Stimulated activated CD4-positive, alpha-beta T cell treated with anti-CD3 and anti-CD28 coated beads, TNF-alpha, amount 100 ng/mL, for 24 hours (primary cell): ENCODE measurements at regions not wholly inside any gene's neighbourhood (a gene's known extent, or its start where the extent isn't known, plus 50 kb on each side); places are given as distances from the start of the nearest gene placed in this dataset.
"Not testable (repeated sequence)": the region's sequence is repeated elsewhere in the genome, so short reads cannot be mapped to it uniquely, and the experiment has no call there.

Source experiments
- DNase-seq, 3 experiments: peaks; one replicate each; pipeline ENCODE4 v3.0.0-alpha.2; 2020; ENCODE audit warnings: low read depth in 3 of 3

DNA sequence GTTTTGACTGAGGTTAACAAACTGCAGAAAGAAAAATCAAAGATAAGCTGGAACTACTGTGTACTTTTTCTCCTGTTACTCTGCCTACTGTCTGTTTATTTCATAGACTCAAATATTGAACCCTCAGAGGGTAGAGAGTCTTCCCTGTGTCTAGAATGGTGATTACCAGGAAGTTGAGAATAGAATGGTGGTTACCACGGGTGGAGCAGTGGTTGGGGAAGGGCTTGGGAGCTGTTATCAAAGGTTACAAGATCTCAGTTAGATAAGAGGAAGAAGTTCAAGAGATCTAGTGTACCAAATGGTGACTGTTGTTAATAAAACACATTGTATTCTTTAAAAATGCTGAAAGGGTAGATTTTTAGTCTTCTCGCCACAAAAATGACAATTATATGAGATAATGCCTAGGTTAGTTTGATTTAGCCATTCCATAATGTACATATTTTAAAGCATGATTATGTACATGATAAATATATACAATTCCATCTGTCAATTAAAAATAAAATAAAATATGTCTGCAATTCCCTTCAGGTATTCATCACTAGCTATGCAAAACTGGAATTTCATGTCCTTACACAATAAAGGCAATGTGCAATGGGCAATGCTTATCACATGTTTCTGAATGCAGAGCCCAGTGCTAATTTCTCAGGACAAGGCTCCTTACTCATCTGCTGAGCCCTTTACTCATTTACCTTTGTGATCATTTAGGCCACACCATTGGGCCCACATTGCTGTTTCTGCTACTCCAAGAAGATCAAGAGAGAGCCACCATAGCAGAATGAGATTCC lies 474.3 kb upstream of the CAMK1G start:
- DNase-seq, result no peak

DNA sequence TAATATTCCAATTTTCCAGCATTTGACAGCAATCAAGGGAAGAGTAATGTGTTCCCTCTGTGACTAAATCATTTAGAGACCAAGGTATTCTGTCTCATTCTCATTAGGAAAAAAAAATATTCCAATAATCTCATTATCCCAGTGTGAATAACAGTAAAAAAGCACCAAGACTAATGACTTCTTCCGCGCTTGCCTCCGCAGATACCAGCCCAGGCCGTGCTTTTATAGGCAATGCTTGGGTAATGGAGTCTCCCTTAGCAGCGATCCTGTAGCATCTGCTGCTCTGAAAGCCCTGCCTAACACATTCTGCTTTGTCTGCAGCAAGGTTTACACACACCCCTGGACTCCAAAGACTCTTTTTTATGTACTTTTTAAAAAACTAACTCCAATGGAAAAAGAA lies 470.0 kb upstream of the CAMK1G start:
- DNase-seq, result no peak

DNA sequence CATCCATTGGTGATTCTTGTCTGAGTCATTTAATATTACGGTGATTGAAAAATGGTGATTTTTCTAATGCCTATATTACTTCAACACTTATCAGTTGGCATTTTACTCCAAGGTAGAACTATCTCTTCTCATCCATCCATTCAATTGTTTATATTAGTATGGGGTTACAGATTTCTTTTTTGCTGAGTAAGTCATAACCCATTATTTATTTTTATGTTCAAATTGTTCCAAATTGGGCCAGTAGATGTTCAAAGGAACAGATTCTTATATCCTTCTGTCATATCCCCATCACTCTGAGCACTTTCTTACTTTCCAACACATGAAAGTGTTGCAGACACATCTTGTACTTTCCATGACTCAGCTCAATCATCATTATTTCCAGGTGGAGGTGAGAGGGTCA lies 466.8 kb upstream of the CAMK1G start:
- no peak for DNase-seq

DNA sequence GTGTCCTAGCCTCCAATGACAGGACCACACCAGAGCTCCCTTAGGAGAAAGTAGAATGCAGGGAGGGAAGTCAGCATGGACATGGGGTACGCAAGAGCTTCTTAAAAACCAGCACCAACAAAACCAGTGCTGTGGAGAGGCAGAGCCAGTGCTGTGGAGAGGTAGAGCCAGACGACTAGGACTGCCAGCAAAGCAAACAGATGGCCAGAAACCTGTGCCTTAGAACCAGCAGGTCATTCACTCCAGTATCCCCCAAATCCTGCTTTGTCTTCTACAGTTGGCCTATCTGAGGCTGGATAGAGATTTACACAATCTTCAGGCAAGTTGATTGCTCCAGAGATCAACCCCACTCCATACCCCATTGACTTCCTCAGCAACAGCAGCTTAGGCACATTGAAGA lies 459.9 kb upstream of the CAMK1G start:
- no peak for DNase-seq

DNA sequence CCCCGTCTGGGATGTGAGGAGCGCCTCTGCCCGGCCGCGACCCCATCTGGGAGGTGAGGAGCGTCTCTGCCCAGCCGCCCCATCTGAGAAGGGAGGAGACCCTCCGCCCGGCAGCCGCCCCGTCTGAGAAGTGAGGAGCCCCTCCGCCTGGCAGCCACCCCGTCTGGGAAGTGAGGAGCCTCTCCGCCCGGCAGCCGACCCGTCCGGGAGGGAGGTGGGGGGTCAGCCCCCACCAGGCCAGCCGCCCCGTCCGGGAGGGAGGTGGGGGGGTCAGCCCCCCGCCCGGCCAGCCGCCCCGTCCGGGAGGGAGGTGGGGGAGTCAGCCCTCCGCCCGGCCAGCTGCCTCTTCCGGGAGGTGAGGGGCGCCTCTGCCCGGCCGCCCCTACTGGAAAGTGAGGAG lies 454.4 kb upstream of the CAMK1G start:
- not testable (repeated sequence) for DNase-seq

DNA sequence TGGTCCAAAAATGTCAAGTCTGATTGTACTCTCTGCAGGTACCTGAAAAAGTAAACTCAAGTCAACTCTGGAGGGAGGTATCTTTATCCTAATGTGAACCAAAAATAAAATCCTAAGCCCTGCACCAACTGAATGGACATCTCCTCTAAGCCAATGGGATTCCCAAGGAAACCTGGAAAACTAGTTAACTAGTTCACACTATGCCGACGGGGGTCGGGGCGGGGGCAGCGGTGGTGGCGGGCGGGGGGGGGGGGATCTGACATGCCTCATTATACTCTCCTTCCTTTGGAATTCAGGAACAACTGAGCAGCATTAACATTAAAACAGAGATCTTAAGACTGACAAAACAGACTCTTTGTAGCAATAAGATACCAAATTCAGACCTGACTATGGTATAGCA lies 452.6 kb upstream of the CAMK1G start:
- no peak for DNase-seq

DNA sequence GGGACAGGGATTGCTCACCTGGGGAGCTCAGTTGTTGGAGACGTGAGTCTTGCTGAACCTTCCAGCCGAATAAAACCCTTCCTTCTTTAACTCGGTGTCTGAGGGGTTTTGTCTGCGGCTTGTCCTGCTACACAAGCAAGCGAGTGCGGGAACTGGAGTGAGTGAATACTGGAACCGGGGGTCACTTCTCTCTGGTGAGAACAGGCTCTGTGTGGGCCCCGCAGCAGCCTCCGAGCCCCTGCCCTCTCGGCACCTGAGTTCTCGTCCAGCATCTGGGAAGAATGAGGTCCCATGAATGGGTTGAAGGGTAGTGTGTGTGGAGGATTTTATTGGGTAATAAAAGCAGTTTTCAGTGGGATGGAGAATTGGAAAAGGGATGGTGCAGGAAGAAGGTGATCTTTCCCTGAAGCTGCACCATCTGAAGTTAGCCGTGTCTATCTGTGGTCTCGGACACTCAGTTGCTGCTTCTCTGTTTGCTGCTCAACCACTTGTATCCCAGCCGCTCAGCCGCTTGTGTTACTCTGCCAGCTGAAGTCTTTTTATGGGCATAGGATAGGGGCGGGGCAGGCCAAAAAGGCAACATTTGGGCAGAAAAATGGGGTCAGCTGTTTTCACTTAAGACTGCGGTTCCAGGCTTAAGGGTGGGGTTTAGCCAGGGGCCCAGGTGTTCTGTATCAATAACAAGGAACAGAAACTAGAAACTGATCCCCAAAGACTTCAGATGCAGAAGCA lies 450.6 kb upstream of the CAMK1G start:
- DNase-seq, result no peak

DNA sequence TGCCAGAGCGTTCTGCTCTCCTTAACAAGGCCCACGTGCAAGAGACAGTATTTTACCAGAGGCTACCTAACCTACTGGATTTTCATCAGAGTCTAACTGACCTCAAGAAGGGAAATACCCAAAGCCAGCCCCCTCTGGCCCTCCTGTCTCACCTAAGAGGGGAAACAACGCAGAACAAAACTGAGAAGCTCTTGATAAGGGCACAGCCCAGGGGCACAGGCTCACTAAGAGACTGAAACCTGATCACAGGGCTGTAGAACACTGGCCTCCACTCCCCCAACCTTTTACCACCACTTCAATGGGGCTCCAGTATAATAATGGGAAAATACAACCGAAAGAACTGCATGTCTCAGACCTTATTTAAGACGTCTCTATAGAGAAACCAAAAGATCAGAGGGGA lies 449.5 kb upstream of the CAMK1G start:
- no peak for DNase-seq

DNA sequence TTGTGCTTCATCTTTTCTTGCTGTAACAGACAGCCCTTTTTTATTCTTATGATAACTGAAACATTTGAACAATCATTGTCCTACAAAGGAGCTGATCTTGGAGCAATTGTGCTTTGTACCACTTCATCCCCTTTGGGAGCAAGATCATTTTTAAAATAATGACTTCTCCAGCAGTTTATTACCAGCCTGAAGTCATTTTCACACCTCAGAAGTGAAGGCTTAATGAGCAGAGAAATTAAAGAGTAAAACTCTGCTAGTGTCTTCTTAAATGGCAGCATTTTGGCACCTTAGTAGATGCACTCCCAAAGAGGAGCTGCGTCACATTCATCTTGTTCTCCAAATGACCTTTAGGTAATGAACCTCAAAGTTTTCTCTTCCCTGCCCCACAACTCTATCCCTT lies 439.6 kb upstream of the CAMK1G start:
- no peak for DNase-seq

DNA sequence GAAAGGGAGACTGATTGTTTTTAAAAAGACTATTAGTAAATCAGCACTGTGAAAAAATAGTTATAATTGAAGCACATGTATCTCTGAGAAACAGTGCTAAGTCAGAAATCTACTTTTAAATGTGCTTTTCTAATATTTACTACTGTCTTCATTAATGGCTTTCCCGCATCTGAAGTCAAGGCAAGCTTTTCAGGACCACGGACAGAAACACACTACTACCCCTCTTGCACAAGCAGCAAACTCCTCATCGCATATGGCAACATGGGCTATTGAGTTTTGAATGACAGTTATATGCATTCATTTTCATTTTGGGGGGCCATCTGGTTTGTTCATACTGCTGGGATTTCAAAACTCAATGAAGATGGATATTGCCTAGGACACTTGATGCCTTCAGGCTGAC lies 433.4 kb upstream of the CAMK1G start:
- DNase-seq, result no peak

DNA sequence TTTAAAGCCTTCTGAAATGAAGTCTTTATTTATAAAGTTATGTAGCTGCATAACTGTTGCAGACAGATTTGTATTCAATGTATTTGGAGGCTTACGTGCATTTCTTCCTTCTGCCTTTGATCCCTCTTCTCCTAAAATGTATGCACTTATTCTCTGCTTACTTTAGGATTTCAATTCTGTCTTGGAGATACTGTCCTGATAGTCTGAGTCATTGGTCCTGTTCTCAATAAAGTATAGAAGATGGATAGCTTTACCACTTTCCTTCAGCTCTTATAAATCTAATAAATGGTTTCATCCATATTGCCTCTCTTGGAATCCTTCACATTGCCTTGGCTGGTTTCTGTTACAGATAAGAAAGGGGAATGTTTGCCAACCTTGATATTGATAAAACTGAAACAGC lies 430.1 kb upstream of the CAMK1G start:
- no peak for DNase-seq

DNA sequence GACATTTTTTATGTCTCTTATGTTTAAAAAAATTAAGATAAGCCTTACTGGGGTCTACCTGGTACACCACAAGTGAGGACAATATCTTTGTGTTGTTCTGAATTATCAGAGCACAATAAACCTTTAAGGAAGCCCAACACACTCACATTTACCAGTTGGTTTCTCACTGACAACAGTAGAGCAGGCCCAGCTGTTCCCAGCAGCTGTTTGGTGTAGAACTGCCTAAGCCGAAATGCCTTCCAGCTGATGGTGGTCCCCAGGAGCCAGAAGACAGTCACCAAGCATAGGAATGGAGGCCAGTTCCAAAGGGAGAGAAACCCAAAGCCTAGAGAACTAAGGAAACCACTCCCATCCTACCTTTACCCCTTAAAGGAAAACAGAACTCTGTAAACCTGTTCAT lies 428.6 kb upstream of the CAMK1G start:
- no peak for DNase-seq

DNA sequence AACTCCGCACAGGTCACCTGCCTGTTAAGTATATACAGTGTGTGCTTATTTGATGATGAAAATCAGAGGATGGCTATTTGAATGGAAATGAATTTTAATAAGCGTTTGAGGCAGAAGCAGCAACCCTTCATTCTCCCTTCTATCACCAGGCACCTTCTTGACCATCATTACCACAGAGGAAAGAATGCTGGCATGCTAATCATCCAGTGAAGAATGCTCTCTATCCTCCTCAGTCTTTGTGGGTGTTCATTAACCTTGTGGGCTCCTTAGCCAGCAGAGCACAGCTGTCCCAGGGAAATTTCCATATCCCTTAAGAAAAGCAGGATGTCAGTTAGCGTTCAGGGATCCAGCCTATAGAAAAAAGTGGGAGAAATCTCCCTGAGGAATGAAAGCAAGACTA lies 428.0 kb upstream of the CAMK1G start:
- DNase-seq, result no peak

DNA sequence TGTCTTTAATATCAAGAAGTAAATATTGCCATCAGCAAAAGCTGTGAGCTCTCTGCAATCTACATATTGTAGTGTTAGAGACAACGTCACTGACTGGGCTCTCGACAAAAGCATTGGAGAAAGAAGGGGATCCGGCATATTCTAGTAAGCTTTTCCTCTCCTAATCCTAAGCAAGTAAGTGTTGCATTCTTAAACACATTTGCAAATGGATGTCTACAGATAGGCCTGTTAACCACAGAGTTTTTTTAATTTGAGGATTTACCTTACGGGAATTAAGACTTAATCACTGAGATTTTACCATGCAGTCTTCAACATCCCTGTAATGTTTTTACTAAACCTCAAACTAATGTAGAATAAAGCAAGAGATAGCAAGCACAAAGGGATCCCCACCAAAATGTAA lies 426.5 kb upstream of the CAMK1G start:
- no peak for DNase-seq

DNA sequence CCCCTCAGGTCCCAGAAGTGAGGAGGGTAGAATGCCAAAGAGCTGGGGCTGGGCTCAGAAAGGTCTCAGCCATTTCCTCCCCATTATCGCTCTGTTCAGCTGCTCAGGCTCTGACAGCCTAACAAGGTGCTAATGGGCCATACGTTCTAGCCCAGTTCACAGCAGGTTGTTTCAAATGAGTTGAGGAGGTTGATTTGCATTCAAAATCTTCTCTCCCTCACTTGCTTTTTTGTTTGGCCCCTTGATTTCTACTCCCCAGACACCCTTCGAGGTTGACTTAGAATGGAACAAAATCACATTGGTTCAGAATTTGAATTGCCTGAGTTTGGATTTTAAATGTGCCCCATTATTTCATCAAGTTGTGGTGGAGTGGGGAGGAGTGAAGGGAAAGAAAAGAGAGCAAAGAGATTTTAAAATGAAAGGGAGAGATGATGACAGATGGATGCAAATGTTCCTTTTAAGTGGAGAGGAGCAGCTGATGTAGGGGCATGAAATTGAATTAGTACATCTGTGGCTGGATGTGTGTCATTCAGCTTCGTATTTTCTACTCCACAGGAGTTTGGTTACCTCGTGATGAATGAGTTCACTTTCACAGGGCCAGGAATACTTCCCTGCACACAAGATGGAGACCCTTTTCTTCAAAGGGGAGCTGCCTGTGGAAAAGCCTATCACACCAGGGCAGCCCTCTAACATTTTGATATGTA lies 425.8 kb upstream of the CAMK1G start:
- no peak for DNase-seq

DNA sequence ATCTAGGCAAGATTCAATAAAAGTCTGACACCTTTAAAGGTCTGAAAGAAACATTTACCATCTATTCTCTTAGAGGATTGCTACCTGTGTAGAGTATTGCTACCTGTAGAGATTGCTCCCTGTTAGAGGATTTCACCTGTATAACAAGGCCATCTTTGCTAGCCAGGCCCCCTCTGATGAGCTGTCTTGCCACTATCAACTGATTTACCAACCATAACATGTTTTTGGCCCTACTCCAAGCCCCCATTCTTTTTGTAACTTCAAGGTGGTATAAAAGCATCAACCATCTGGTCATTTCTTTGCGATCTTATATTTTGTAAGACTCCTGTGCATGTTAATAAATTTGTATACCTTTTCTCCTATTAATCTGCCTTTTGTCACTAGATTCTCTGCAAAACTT lies 424.7 kb upstream of the CAMK1G start:
- DNase-seq, result no peak

DNA sequence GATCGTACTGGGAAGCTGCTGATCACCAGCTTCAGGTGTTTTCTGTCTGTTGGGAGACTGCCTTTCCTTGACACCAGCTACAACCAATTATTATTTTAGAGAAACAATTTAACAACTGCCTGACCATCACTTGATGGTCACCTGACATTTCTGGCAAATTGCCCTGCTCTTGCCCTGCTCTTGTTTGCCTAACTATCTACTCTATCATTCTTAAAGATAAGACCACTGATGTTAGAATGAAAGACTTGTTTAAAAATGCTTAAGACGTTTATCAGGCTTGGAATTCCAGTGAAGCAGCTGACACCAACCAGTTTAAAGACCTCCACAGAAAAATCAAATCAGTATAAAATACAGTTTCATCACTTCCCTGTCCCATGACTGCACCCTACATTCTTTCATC lies 423.3 kb upstream of the CAMK1G start:
- DNase-seq, result no peak

DNA sequence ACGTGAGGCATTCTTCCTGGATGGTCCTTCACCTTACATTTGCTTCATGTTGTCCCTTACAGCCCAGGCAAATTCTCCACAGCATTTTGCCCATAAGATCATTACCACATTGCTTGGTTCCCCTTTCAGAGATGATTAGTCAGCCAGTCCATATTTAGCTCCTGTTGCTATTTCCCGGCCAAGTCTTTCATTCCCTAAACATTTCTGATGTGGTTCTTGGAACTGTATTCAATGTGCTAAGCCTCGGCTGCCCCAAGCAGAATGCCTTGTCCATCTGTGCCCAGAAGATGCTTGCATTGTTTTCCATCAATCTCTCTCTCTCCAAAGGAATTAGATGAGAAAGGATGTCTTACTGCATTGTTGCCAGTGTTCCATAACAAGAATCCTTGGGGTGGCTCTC lies 420.9 kb upstream of the CAMK1G start:
- DNase-seq, result no peak

DNA sequence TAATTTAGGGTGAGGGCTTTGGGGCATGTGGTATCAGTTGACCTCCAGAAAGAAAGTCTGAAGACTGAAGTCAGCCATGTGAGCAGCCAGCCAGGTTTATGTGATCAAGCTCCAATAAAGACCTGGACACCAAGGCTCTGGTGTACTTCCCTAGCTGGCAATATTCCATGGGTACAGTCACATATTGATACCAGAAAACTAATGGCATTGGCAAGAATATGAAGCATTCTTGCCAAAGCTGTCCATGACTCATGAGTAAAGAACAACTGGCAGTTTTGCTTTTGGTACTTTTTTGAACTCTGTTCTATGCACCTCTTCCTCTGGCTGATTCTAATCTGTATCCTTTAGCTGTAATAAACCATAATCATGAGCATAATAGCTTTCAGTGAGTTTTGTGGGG lies 415.3 kb upstream of the CAMK1G start:
- DNase-seq, result no peak

DNA sequence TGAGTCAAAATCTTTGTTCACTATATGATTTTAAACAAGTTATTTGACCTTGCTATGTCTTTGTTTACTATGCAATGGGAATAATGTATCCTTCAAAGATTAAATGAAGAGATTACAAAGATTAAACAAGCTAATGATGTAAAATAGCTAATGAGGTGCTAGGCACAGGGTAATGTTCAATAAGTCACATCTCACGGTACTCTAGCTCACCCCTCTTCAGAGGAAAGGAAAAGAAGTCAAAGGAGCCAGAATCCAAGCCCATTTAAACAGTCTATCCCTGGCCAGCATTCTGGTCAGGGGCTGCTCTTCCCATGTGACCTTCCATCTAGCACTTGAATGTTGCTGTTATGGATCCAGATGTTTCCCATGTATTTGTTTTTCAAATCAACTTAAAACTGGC lies 412.4 kb upstream of the CAMK1G start:
- DNase-seq, result no peak

DNA sequence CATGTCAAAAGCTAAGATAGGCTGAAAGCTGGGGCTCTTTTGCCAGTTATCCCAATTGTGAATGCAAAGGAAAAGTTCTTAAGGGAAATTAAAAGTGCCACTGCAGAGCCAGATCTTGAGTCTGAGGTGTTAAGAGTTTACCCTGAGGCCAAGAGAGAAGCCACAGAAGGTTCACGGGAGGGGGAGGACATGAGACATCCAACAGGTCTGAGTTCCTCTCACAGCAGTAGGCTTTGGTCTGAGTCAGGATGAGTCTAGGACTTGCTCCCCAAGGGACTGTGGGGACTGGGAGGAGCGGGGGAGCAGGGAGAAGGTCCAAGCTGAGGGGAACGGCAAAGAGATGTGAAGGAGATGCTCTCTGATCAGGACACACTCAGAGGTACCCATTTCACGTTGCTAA lies 411.2 kb upstream of the CAMK1G start:
- DNase-seq, result no peak

DNA sequence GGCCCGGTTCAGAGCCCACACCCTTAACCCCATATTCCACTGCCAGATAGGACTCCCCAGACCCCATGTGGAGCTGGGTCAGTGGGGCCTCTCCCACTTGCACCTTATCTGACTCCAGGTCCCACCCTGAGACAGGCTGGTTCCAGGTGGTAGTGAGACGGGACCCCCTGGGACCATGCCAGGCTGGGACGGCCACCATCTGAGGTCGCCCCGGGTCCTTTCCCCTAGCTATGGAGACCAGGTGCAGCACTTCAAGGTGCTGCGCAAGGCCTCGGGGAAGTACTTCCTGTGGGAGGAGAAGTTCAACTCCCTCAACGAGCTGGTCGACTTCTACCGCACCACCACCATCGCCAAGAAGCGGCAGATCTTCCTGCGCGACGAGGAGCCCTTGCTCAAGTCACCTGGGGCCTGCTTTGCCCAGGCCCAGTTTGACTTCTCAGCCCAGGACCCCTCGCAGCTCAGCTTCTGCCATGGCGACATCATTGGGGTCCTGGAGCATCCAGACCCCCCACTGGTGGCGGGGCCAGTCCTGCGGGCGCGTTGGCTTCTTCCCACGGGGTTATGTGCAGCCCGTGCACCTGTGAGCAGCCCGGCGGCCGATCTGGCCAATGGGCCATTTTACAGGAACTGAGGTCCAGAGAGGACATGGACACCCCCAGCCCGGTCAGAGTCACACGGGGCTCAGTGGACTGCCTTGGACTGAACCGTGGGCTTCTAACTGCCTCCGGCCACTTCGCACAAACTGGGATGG lies 410.5 kb upstream of the CAMK1G start:
- DNase-seq, result not testable (repeated sequence)
